Neural progenitor cell (in vitro differentiated cells): ENCODE measurements at regions not wholly inside any gene's neighbourhood (a gene's known extent, or its start where the extent isn't known, plus 50 kb on each side); places are given as distances from the start of the nearest gene placed in this dataset.

Experiments
- CTCF ChIP-seq: fragments of 200-600 bp; sonication (generic); IDR thresholded peaks from 2 replicates; pipeline ENCODE4 v1.5.1; 2017; ENCODE audit warnings: antibody characterized with exemption, mild to moderate bottlenecking
- EZH2 ChIP-seq: fragments of 200-600 bp; sonication (generic); IDR thresholded peaks from 2 replicates; pipeline ENCODE4 v1.6.1; 2017; ENCODE audit warnings: antibody characterized with exemption, mild to moderate bottlenecking, moderate library complexity
- EZH2phosphoT487 ChIP-seq: fragments of 200-600 bp; sonication (generic); IDR thresholded peaks from 2 replicates; pipeline ENCODE4 v1.6.1; 2017; ENCODE audit warnings: antibody characterized with exemption

DNA sequence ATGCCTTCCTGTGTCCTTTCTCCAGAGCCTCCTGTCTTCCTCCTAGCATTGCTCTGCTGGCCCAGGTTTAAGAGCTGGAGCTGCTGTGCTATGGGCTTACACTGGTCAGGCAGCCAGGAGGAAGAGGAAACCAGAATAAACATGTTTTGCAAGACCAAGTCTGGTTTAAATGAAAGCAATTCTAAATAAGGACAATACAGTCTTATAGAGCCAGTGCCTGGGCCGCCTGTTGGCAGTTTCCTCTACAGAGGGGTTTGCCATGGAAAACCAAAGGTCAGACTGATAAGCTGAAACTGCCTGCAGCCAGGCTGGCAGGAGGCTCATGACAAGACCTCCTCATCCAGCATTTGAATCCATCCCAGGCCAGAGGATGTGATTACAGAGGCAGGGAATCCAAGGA lies 92.9 kb upstream of the FGGY start:
- TF ChIP-seq CTCF, result no peak
- no peak for TF ChIP-seq EZH2phosphoT487
- TF ChIP-seq EZH2, result no peak
